CD4-positive, alpha-beta T cell treated with Interferon gamma for 1 hour (primary cell): ENCODE measurements at regions not wholly inside any gene's neighbourhood (a gene's known extent, or its start where the extent isn't known, plus 50 kb on each side); places are given as distances from the start of the nearest gene placed in this dataset.
"Not testable (repeated sequence)": the region's sequence is repeated elsewhere in the genome, so short reads cannot be mapped to it uniquely, and the experiment has no call there.

ENCODE experiments used
- DNase-seq: peaks from one replicate; pipeline ENCODE4 v3.0.0-alpha.2; 2020

DNA sequence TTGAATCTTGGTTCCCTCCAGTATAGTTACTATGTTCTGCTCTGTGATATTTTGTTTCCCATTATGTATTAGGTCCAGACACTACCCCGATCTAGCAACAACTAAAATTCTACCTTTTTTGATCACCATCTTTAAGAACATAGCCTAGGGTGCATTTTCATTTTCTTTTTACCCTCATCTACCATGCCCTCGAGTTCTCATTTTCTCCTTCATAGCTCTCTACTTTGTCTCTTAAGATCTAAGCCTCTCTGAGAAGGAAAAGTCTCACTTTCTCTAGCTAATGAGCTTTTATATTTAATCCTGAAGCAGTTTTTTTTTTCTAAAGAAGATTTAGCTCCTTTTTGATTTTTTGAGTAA lies 1089.4 kb upstream of the SLC39A10 start:
- DNase-seq: no peak

DNA sequence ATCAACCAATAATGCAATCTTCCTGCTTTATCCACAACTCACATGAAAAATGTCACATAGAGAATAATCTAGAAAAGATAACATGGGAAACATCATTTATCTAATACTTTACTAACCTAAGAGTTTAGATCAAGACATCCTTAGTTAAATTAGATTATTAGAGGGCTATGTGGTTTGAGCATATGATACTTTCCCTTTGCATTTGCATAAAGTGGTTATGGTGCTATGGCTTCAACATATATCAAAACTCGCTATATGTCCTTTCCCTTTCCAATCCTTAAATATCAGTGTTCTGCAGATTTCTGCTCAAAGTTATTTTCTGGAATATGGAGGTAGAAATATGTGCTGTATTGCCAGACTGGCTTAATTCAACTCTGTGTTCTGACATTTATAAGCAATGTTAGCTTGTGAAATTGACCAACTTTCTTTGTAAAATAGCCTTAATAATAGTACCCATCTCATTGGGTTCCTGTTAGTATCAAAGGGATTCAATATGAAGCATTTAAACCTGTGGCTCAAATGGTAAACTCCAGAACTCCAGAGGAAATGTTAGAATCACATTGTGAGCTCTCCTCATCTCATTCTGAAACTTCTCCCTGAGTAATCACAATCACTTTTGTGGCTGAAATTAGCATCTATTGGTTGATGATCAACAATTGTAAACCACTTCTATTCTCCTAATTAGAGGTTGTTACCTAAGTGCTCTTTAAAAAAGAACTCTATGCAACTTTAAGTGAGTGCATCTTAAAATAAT lies 1089.9 kb upstream of the SLC39A10 start:
- no peak for DNase-seq

- no peak for DNase-seq
These were observed 1092.6 kb upstream of the SLC39A10 start for GRCh38 chr2:194564422-194564821.

DNA sequence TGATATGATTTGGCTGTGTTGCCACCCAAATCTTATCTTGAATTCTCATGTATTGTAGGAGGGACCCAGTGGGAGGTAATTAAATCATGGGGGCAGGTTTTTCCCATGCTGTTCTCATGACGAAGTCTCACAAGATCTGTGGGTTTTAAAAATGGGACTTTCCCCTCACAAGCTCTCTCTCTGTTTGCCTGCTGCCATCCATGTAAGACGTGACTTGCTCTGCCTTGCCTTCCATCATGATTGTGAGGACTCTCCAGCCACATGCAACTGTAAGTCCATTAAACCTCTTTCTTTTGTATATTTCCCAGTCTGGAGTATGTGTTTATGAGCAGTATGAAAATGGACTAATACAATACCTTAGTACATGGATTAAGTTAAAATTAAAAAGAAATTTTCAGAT lies 1094.7 kb upstream of the SLC39A10 start:
- DNase-seq: no peak

DNA sequence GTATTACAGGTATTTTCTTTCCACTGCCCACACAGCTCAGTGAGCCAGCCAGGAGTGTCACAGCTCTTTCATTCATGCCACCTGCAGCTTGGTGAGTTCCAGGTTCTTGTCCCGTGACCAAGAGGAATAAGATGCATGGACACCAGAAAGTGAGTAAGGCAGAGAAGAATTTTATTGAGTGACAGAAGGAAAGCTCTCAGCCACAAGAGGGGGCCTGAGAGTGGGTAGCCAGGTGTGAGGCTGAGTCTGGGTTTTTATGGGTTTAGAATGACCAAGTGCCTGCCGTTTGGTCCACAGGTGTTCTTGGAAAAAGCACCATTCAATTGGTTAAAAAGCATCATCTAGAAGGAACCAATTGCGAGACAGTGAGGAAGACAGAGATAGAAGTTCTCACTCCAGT lies 1097.1 kb upstream of the SLC39A10 start:
- no peak for DNase-seq

DNA sequence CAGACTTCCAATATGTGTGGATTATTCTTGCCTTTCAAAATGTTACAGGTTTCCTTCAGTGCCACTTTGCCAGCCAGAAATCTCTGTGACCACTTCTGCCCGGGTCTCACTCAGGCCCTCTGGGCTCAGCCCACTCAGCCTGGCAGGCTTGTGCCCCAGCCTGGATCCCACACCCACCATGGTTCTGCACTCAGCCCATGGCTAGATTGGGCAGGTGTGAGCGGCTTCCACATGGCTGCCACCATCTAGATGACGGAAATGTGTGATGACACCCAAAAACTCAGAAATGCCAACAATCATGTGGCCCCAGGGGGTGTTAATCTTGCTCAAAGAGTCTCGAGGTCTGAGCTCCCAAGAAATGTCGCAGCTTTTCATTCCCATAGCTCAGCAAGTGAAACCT lies 1097.5 kb upstream of the SLC39A10 start:
- no peak for DNase-seq

- DNase-seq: no peak
These were observed 1099.0 kb upstream of the SLC39A10 start for GRCh38 chr2:194557993-194558392.

- DNase-seq: no peak
These were observed 1100.4 kb upstream of the SLC39A10 start for GRCh38 chr2:194556629-194557028.

GRCh38 chr2:194553980-194554379 lies 1103.0 kb upstream of the SLC39A10 start:
- DNase-seq: no peak

DNA sequence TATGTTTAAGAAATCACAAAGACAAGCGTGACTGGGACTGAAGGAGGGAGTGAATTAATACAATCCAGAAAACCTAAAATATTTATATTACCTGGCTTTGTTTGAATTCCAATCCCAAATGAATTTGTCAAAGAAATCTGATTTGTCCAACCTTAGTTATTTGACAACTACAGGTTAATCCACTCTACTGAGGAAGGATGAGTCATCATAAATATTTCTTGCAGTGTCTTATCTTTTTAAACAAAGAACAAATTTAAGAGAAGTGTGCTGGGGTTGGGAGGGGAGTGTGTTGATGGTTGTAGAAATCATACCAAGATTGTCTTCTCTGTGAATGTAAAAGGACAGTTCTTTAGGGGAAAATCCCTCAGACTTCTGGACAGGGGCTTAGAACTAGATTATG lies 1106.3 kb upstream of the SLC39A10 start:
- no peak for DNase-seq

GRCh38 chr2:194549387-194549786 lies 1107.6 kb upstream of the SLC39A10 start:
- no peak for DNase-seq

DNA sequence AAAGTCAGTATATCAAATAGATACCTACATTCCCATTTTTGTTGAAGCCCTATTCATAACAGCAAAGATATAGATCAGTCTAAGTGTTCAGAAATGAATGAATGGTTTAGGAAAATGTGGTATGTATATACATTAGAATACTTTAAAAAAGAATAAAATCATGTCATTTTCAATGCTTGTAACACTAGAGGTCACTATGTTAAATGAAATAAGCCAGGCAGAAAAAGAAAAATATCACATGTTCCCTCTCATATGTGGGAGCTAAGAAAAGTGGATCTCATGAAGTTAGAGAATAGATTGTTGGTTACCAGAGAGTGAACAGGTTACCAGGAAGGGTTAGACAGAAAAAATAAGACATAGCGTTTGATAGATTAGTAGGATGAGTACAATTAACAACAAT lies 1111.0 kb upstream of the SLC39A10 start:
- DNase-seq: no peak

- DNase-seq: no peak
These were observed 1117.6 kb upstream of the SLC39A10 start for GRCh38 chr2:194539425-194539824.

- no peak for DNase-seq
These were observed 1130.9 kb upstream of the SLC39A10 start for GRCh38 chr2:194526121-194526520.

GRCh38 chr2:194514281-194514680 lies 1142.7 kb upstream of the SLC39A10 start:
- DNase-seq: no peak

DNA sequence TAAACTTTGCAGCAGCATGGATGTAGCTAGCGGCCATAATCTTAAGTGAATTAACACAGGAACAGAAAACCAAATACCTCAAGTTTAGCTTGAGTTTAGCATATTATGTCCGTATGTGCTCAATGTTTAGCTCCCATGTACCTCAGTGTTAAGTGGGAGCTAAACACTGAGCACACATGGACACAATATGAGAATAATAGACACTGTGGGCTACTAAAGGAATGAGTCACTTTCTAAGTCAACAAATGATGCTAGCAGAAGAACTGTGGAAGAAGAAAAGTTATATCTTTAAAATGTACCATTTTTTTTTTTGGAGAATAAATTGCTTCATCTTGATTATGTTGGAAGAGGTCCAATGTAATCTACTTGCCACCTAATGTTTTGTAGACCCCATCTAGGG lies 1146.0 kb upstream of the SLC39A10 start:
- not testable (repeated sequence) for DNase-seq

- not testable (repeated sequence) for DNase-seq
These were observed 1152.2 kb upstream of the SLC39A10 start for GRCh38 chr2:194504876-194505275.

DNA sequence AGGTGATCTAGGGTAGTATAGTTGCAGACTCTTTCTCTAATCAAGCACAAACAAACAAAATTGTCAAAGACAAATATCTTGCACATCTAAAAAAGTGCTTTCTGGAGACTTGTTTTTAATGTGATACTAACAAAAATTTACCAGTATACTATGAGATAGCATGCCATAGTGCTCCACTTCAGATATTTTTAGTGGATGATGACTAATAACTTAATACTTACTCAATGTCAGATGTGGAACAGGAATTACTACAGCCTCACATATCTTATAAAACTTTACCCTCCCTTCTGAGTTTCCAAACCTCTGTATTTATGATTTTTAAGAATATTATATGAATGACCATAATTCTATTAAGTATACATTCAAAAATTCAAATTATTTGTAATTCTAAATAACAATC lies 1162.0 kb upstream of the SLC39A10 start:
- no peak for DNase-seq

- DNase-seq: no peak
These were observed 1162.6 kb upstream of the SLC39A10 start for GRCh38 chr2:194494401-194494800.

- no peak for DNase-seq
These were observed 1165.5 kb upstream of the SLC39A10 start for GRCh38 chr2:194491409-194492115.

- DNase-seq: no peak
These were observed 1170.7 kb upstream of the SLC39A10 start for GRCh38 chr2:194486326-194486725.

DNA sequence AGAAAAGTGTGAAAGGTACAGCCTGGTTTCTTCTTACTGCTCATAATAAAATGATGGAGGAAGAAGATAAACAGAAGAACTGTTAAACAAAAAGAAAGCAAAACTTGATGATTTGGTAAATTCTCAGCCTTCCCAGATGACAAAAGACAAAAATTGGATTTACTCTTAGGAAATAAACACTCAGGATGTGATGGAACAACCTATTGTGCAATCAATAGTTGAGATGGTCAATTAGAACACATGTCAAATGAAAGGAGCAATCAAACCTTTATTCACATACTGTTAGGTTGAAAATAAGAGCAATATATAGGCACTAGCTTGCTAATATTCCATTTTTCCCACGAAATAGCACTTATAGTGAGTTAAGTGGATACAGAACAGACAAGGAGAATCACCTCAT lies 1174.0 kb upstream of the SLC39A10 start:
- DNase-seq: no peak

GRCh38 chr2:194465641-194466040 lies 1191.4 kb upstream of the SLC39A10 start:
- no peak for DNase-seq

DNA sequence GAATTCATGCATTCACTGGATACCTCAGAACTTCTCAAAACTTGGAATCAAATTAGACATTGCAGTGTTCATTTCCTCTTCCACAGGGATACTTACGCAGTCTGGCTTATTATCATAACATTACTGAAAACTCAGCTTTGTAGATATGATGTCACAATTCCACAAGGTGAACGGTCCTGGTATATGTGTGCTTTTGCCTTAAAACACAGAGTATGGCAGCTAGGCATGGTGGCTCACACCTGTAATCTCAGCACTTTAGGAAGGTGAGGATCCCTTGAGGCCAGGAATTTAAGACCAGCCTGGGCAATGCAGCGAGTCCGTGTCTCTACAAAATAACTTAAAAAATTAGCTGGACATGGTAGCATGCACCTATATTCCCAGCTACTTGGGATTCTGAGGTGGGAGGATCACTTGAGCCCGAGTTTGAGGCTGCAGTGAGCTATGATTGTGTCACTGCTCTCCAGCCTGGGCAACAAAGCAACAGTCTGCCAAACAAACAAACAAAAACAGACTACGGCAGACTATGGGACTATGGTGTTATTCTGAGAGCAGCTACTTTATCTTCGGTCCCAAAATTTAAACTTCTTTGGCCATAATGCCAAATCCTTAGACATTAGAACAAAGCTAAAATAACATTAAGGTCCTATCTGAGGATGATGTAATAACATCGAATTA lies 1191.9 kb upstream of the SLC39A10 start:
- DNase-seq: no peak
